Stimulated activated CD8-positive, alpha-beta memory T cell treated with anti-CD3 and anti-CD28 coated beads, Interleukin-15, amount 100 ng/mL, for 48 hours (primary cell): ENCODE measurements at regions not wholly inside any gene's neighbourhood (a gene's known extent, or its start where the extent isn't known, plus 50 kb on each side); places are given as distances from the start of the nearest gene placed in this dataset.

Experiments used
- DNase-seq, 2 donors: peaks; one replicate each; pipeline ENCODE4 v3.0.0-alpha.2; 2020; ENCODE audit warnings: low read depth in 2 of 2

GRCh38 chr22:48702573-48703264, 1125.0 kb downstream of the BRD1 start:
- DNase-seq: no peak

- DNase-seq: no peak
Measured at GRCh38 chr22:48701296-48702030, 1126.2 kb downstream of the BRD1 start.

- no peak for DNase-seq
Measured at GRCh38 chr22:48700566-48701295, 1126.9 kb downstream of the BRD1 start.

- DNase-seq: no peak
Measured at GRCh38 chr22:48700180-48700565, 1127.5 kb downstream of the BRD1 start.

GRCh38 chr22:48699511-48699910, 1128.2 kb downstream of the BRD1 start:
- DNase-seq: no peak

- DNase-seq: no peak
Measured at GRCh38 chr22:48698618-48699017, 1129.1 kb downstream of the BRD1 start.

GRCh38 chr22:48697694-48698276, 1129.9 kb downstream of the BRD1 start:
- no peak for DNase-seq

GRCh38 chr22:48697223-48697622, 1130.5 kb downstream of the BRD1 start:
- no peak for DNase-seq

GRCh38 chr22:48696371-48696770, 1131.3 kb downstream of the BRD1 start:
- DNase-seq: no peak

- no peak for DNase-seq
Measured at GRCh38 chr22:48695731-48696305, 1131.9 kb downstream of the BRD1 start.

GRCh38 chr22:48695251-48695650, 1132.4 kb downstream of the BRD1 start:
- no peak for DNase-seq

GRCh38 chr22:48694296-48694883, 1133.3 kb downstream of the BRD1 start:
- no peak for DNase-seq

GRCh38 chr22:48693377-48694135, 1134.1 kb downstream of the BRD1 start:
- no peak for DNase-seq

GRCh38 chr22:48692734-48693376, 1134.8 kb downstream of the BRD1 start:
- DNase-seq: no peak

- no peak for DNase-seq
Measured at GRCh38 chr22:48691431-48691851, 1136.2 kb downstream of the BRD1 start.

GRCh38 chr22:48690583-48691317, 1136.9 kb downstream of the BRD1 start:
- DNase-seq: no peak

GRCh38 chr22:48689206-48689605, 1138.5 kb downstream of the BRD1 start:
- no peak for DNase-seq

- no peak for DNase-seq
Measured at GRCh38 chr22:48688366-48688765, 1139.3 kb downstream of the BRD1 start.

- no peak for DNase-seq
Measured at GRCh38 chr22:48687606-48688005, 1140.1 kb downstream of the BRD1 start.
